ENCODE measurements at regions not wholly inside any gene's neighbourhood (a gene's known extent, or its start where the extent isn't known, plus 50 kb on each side); places are given as distances from the start of the nearest gene placed in this dataset.

- no peak for TF ChIP-seq REST (IDR thresholded peaks at IDR 0.05; ENCODE audit: insufficient read depth in 1 of 2, low read depth in 2 of 2, low read length in 2 of 2)
- TF ChIP-seq FOXP2 (optimal IDR thresholded peaks at IDR 0.05; ENCODE audit: borderline replicate concordance, extremely low read depth, extremely low read length, insufficient read depth) = no peak
- TF ChIP-seq POLR2AphosphoS5 (IDR thresholded peaks at IDR 0.05; ENCODE audit: low read depth, low read length) = no peak
- no peak for TF ChIP-seq SIN3A (IDR thresholded peaks at IDR 0.05; ENCODE audit: borderline replicate concordance, insufficient read depth, low read length)
- no peak for TF ChIP-seq TAF1 (IDR thresholded peaks at IDR 0.05; ENCODE audit: borderline replicate concordance, insufficient read depth, low read length)
Observed at GRCh38 chr9:95753762-95754465, 121.6 kb upstream of the ERCC6L2 start.

- no peak for TF ChIP-seq REST (IDR thresholded peaks at IDR 0.05; ENCODE audit: insufficient read depth in 1 of 2, low read depth in 2 of 2, low read length in 2 of 2)
- TF ChIP-seq SIN3A (IDR thresholded peaks at IDR 0.05; ENCODE audit: borderline replicate concordance, insufficient read depth, low read length) = no peak
- TF ChIP-seq POLR2AphosphoS5 (IDR thresholded peaks at IDR 0.05; ENCODE audit: low read depth, low read length) = no peak
- TF ChIP-seq FOXP2 (optimal IDR thresholded peaks at IDR 0.05; ENCODE audit: borderline replicate concordance, extremely low read depth, extremely low read length, insufficient read depth) = no peak
- no peak for TF ChIP-seq TAF1 (IDR thresholded peaks at IDR 0.05; ENCODE audit: borderline replicate concordance, insufficient read depth, low read length)
Observed at GRCh38 chr9:95752129-95752731, 123.3 kb upstream of the ERCC6L2 start.

GRCh38 chr9:95751520-95751790 lies 124.0 kb upstream of the ERCC6L2 start:
- no peak for TF ChIP-seq FOXP2 (optimal IDR thresholded peaks at IDR 0.05; ENCODE audit: borderline replicate concordance, extremely low read depth, extremely low read length, insufficient read depth)
- no peak for TF ChIP-seq SIN3A (IDR thresholded peaks at IDR 0.05; ENCODE audit: borderline replicate concordance, insufficient read depth, low read length)
- no peak for TF ChIP-seq TAF1 (IDR thresholded peaks at IDR 0.05; ENCODE audit: borderline replicate concordance, insufficient read depth, low read length)
- no peak for TF ChIP-seq POLR2AphosphoS5 (IDR thresholded peaks at IDR 0.05; ENCODE audit: low read depth, low read length)
- no peak for TF ChIP-seq REST (IDR thresholded peaks at IDR 0.05; ENCODE audit: insufficient read depth in 1 of 2, low read depth in 2 of 2, low read length in 2 of 2)

GRCh38 chr9:95750725-95751519 lies 124.6 kb upstream of the ERCC6L2 start:
- TF ChIP-seq FOXP2 (optimal IDR thresholded peaks at IDR 0.05; ENCODE audit: borderline replicate concordance, extremely low read depth, extremely low read length, insufficient read depth) (no peak), SIN3A (IDR thresholded peaks at IDR 0.05; ENCODE audit: borderline replicate concordance, insufficient read depth, low read length) (no peak), TAF1 (IDR thresholded peaks at IDR 0.05; ENCODE audit: borderline replicate concordance, insufficient read depth, low read length) (no peak), REST (IDR thresholded peaks at IDR 0.05; ENCODE audit: insufficient read depth in 1 of 2, low read depth in 2 of 2, low read length in 2 of 2) (no peak), POLR2AphosphoS5 (IDR thresholded peaks at IDR 0.05; ENCODE audit: low read depth, low read length) (no peak)

Data from PFSK-1 (cell line).